Natural killer cell (primary cell): ENCODE measurements at regions not wholly inside any gene's neighbourhood (a gene's known extent, or its start where the extent isn't known, plus 50 kb on each side); places are given as distances from the start of the nearest gene placed in this dataset.

Source experiments
- ATAC-seq, 3 donors: fragments of 150-1000 bp in 2 of 3; fragments of 200-7000 bp in 1 of 3; cut with Tn5 transposase; 1 replicate in 1 of 3; 2 replicates in 2 of 3; pipeline ENCODE4 v1.10.0; 2021; ENCODE audit warnings: mild to moderate bottlenecking in 2 of 3, moderate library complexity in 2 of 3
- DNase-seq, 2 donors: peaks; one replicate each; pipeline versions ENCODE4 v3.0.0 to v3.0.0-alpha.2; 2013 to 2021; ENCODE audit warnings: mixed read lengths in 1 of 2
- H3K27ac ChIP-seq: one replicate; pipeline ENCODE4 v1.5.1; 2013; ENCODE audit warnings: mild to moderate bottlenecking, low read length
- H3K27me3 ChIP-seq: one replicate; pipeline ENCODE4 v1.6.1; 2013; ENCODE audit warnings: low read length; ENCODE audit not compliant: control insufficient read depth, insufficient read depth
- H3K36me3 ChIP-seq: one replicate; pipeline ENCODE4 v1.6.1; 2013; ENCODE audit warnings: low read length; ENCODE audit not compliant: control insufficient read depth, insufficient read depth
- H3K4me1 ChIP-seq: one replicate; pipeline ENCODE4 v1.6.1; 2013; ENCODE audit warnings: low read length; ENCODE audit not compliant: control insufficient read depth, insufficient read depth
- H3K4me3 ChIP-seq: one replicate; pipeline ENCODE4 v1.5.1; 2013; ENCODE audit warnings: low read length
- H3K9me3 ChIP-seq: one replicate; pipeline ENCODE4 v1.6.1; 2013; ENCODE audit warnings: low read length; ENCODE audit not compliant: control insufficient read depth, insufficient read depth
- H3K27ac Mint-ChIP-seq, 2 donors: one replicate each; pipeline ENCODE4 v1.8.0; 2022; ENCODE audit warnings: mild to moderate bottlenecking in 2 of 2, mixed read lengths in 2 of 2, moderate library complexity in 1 of 2
- H3K27me3 Mint-ChIP-seq, 2 donors: one replicate each; pipeline ENCODE4 v1.8.0; 2022; ENCODE audit warnings: low read depth in 2 of 2, mixed read lengths in 2 of 2
- H3K36me3 Mint-ChIP-seq: one replicate; pipeline ENCODE4 v1.8.0; 2022; ENCODE audit warnings: mixed read lengths
- H3K4me1 Mint-ChIP-seq, 2 donors: one replicate each; pipeline ENCODE4 v1.8.0; 2022; ENCODE audit warnings: mixed read lengths in 2 of 2
- H3K4me3 Mint-ChIP-seq: one replicate; pipeline ENCODE4 v1.8.0; 2022; ENCODE audit warnings: mild to moderate bottlenecking, moderate library complexity, mixed read lengths
- H3K9me3 Mint-ChIP-seq, 2 donors: one replicate each; pipeline ENCODE4 v1.8.0; 2022; ENCODE audit warnings: mixed read lengths in 2 of 2
- WGBS: methylation state at CpG from one replicate; pipeline ENCODE4 v1.1.7; 2013; ENCODE audit warnings: missing lambda C conversion rate; ENCODE audit not compliant: insufficient coverage; 5-methylcytosine and 5-hydroxymethylcytosine counted together
- intact Hi-C: fragments of 100-400 bp; cut with micrococcal nuclease; formaldehyde crosslinking; loops from one replicate; pipeline ENCODE4 v1.14.2; 2022
- TF ChIP-seq, protein P1 (sequence below): fragments of 200-600 bp; IDR thresholded peaks from one replicate; pipeline ENCODE4 v1.8.0; 2022; ENCODE audit warnings: antibody characterized with exemption

- Mint-ChIP-seq H3K4me1 (no peaks in the 10 kb centered on the region), H3K36me3 (no peaks in the 10 kb centered on the region), H3K4me3 (no peak overlapping the region), H3K27me3 (peaks cover 0 to under 1% of the 10 kb centered on the region in 2 donors), H3K9me3 (no peaks in the 10 kb centered on the region), H3K27ac (no peak overlapping the region)
- TF ChIP-seq, protein P1, sequence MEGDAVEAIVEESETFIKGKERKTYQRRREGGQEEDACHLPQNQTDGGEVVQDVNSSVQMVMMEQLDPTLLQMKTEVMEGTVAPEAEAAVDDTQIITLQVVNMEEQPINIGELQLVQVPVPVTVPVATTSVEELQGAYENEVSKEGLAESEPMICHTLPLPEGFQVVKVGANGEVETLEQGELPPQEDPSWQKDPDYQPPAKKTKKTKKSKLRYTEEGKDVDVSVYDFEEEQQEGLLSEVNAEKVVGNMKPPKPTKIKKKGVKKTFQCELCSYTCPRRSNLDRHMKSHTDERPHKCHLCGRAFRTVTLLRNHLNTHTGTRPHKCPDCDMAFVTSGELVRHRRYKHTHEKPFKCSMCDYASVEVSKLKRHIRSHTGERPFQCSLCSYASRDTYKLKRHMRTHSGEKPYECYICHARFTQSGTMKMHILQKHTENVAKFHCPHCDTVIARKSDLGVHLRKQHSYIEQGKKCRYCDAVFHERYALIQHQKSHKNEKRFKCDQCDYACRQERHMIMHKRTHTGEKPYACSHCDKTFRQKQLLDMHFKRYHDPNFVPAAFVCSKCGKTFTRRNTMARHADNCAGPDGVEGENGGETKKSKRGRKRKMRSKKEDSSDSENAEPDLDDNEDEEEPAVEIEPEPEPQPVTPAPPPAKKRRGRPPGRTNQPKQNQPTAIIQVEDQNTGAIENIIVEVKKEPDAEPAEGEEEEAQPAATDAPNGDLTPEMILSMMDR: no peak
- no peaks in the 10 kb centered on the region for H3K27me3 ChIP-seq
- H3K9me3 ChIP-seq: no peaks in the 10 kb centered on the region
- DNase-seq: no peak
- H3K36me3 ChIP-seq: no peaks in the 10 kb centered on the region
- H3K27ac ChIP-seq: no peak overlapping the region
- no peaks in the 10 kb centered on the region for H3K4me1 ChIP-seq
- intact Hi-C loops: no loop called here
- ATAC-seq: no peak
- WGBS: 85% methylated on average over 4 of the region's 4 CpGs
- no peak overlapping the region for H3K4me3 ChIP-seq
Measured at GRCh38 chr1:239888639-239889038, 203.0 kb upstream of the FMN2 start.

DNA sequence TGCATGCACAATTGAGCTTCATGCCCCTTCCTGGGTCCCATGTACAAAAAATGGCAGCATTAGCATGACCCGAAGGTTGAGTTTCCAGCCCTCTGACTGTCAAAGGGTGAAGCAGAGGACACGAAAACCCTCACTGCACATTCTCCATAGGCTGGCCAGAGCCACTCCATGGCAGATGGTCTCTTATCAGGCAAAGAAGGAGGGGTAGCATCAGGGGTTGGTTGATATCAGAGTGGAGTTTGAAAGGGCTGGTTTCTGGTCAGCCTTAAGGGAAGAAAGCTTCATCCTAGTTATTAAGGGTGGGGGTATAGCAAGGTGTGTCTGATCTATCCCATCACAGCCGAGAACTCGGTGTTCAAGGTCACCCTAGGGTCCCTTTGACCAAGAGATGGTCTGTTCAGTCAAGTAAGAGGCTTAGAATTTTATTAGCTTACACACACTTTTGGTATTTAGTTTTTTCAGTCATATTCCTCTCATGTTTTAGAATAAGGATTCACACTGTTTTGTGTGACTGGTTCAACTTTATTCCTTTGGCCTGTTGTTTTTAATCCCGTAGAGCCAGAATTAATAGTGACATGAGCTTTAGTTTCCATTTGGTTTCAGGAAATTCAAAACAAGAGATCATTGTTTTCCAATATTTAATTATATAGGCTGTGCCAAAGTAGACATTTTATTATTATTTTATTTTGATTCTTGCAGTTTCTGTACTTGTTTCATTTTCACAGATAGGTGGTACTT, 199.9 kb upstream of the FMN2 start:
- H3K4me3 Mint-ChIP-seq: no peak overlapping the region
- no peak overlapping the region for H3K27ac Mint-ChIP-seq
- Histone ChIP-seq H3K4me1 (no peaks in the 10 kb centered on the region), H3K4me3 (no peak overlapping the region), H3K9me3 (no peaks in the 10 kb centered on the region), H3K27ac (no peak overlapping the region), H3K36me3 (no peaks in the 10 kb centered on the region), H3K27me3 (no peaks in the 10 kb centered on the region)
- TF ChIP-seq, protein P1: no peak
- DNase-seq (no peak), ATAC-seq (no peak)
- H3K4me1 Mint-ChIP-seq: no peaks in the 10 kb centered on the region
- no peaks in the 10 kb centered on the region for H3K36me3 Mint-ChIP-seq
- WGBS: 78% methylated on average over 5 of the region's 5 CpGs
- intact Hi-C loops: no loop called here
- H3K27me3 Mint-ChIP-seq: peaks cover 0 to 11% of the 10 kb centered on the region in 2 donors
- no peaks in the 10 kb centered on the region for H3K9me3 Mint-ChIP-seq

GRCh38 chr1:239892602-239893001, 199.1 kb upstream of the FMN2 start:
- ATAC-seq: no peak
- Mint-ChIP-seq H3K4me1 (no peaks in the 10 kb centered on the region), H3K4me3 (no peak overlapping the region)

More at GRCh38 chr1:239892602-239893001, 199.1 kb upstream of the FMN2 start:
- Histone ChIP-seq H3K27me3 (no peaks in the 10 kb centered on the region), H3K4me1 (no peaks in the 10 kb centered on the region), H3K9me3 (no peaks in the 10 kb centered on the region), H3K27ac (no peak overlapping the region), H3K36me3 (no peaks in the 10 kb centered on the region), H3K4me3 (no peak overlapping the region)
- H3K36me3 Mint-ChIP-seq: no peaks in the 10 kb centered on the region
- no peak overlapping the region for H3K27ac Mint-ChIP-seq
- TF ChIP-seq, protein P1: no peak
- intact Hi-C loops: no loop called here
- DNase-seq: no peak
- H3K9me3 Mint-ChIP-seq: no peaks in the 10 kb centered on the region
- peaks cover 0 to 11% of the 10 kb centered on the region in 2 donors for H3K27me3 Mint-ChIP-seq
